ENCODE measurements at regions not wholly inside any gene's neighbourhood (a gene's known extent, or its start where the extent isn't known, plus 50 kb on each side); places are given as distances from the start of the nearest gene placed in this dataset.

- TF ChIP-seq, protein P1, sequence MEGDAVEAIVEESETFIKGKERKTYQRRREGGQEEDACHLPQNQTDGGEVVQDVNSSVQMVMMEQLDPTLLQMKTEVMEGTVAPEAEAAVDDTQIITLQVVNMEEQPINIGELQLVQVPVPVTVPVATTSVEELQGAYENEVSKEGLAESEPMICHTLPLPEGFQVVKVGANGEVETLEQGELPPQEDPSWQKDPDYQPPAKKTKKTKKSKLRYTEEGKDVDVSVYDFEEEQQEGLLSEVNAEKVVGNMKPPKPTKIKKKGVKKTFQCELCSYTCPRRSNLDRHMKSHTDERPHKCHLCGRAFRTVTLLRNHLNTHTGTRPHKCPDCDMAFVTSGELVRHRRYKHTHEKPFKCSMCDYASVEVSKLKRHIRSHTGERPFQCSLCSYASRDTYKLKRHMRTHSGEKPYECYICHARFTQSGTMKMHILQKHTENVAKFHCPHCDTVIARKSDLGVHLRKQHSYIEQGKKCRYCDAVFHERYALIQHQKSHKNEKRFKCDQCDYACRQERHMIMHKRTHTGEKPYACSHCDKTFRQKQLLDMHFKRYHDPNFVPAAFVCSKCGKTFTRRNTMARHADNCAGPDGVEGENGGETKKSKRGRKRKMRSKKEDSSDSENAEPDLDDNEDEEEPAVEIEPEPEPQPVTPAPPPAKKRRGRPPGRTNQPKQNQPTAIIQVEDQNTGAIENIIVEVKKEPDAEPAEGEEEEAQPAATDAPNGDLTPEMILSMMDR (IDR thresholded peaks at IDR 0.05; ENCODE audit: control extremely low read depth, extremely low read depth, low read depth, missing control alignments), result no peak
- DNase-seq (ENCODE audit: extremely low spot score), result no peak
- ChIA-PET CTCF (no interaction called here), POLR2A (no interaction called here)
These were observed 363.9 kb downstream of the KIF16B start for GRCh38 chr20:16209357-16209756.

DNA sequence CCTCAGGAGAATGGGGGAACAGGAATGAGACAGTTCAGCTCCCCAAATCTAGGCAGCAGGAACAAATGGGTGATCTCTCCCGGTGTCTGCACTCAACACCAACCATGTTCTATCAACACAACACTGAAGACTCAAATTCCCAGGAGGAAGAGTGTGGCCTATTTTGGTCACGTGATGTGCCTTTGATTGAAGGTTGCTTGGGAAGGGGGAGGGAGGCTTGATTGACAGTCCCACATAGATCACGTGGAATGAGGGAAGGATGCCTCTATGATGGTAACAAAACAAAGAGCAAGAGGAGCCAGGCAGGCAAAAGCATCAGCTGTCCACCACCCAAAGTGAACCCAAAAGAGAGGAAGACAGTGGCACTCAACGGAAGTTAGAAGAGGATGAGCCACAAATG, 364.8 kb downstream of the KIF16B start:
- TF ChIP-seq, protein P1 (IDR thresholded peaks at IDR 0.05; ENCODE audit: control extremely low read depth, extremely low read depth, low read depth, missing control alignments), result no peak
- DNase-seq (ENCODE audit: extremely low spot score), result no peak
- ChIA-PET CTCF (no interaction called here), POLR2A (no interaction called here)

DNA sequence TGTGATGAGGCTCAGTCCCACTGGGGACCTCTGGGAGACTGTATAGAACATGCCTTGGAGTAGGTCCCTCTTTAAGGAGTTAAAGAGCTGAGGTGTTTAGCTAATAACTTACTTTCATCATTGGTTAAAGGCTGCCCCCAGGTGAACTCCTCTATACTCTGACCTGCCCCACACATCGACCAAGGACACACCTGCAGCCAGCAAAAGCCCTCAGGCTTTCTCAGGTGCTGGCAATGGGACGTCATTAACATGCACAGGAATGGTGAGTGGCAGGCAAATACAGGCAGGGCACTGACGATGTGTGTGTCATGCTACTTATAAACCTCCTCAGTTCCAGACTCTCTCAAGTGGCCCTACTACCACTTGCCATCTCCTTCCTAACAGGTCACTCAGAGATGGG, 366.4 kb downstream of the KIF16B start:
- POLR2A ChIA-PET, result no interaction called here
- DNase-seq (ENCODE audit: extremely low spot score), result no peak
- CTCF ChIA-PET, result interaction anchor here (1.1 kb wide), 1 partner anchor 49 kb away, joined by 3 read pairs; no protein-coding TSS in a partner anchor
- TF ChIP-seq, protein P1 (IDR thresholded peaks at IDR 0.05; ENCODE audit: control extremely low read depth, extremely low read depth, low read depth, missing control alignments), result no peak

GRCh38 chr20:16205507-16205906, 367.7 kb downstream of the KIF16B start:
- ChIA-PET POLR2A (no interaction called here), CTCF (interaction anchor here (1.1 kb wide), 1 partner anchor 48 kb away, joined by 3 read pairs; no protein-coding TSS in a partner anchor)
- no peak for DNase-seq (ENCODE audit: extremely low spot score)
- TF ChIP-seq, protein P1 (IDR thresholded peaks at IDR 0.05; ENCODE audit: control extremely low read depth, extremely low read depth, low read depth, missing control alignments), result no peak

- ChIA-PET POLR2A (no interaction called here), CTCF (no interaction called here)
- DNase-seq (ENCODE audit: extremely low spot score), result no peak
- TF ChIP-seq, protein P1 (IDR thresholded peaks at IDR 0.05; ENCODE audit: control extremely low read depth, extremely low read depth, low read depth, missing control alignments), result no peak
These were observed 370.2 kb downstream of the KIF16B start for GRCh38 chr20:16203096-16203495.

DNA sequence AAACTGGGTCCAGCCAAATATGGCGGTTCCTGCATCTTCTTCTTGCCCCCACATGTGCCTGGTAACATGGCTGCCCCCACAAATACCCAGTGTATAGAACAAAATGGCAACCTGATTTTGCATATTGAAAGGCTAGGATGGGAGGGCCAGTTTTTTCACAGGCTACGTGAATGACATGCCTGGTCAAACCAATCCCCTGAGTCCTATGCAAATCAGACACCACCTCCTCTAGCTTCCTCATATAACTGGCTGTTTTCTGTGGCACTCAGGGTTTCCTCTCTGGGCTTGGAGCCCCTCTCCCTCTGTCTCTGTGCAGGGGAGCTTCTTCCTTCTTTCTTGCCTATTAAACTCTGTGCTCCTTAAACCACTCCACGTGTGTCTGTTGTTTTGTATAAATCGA, 372.1 kb downstream of the KIF16B start:
- TF ChIP-seq, protein P1 (IDR thresholded peaks at IDR 0.05; ENCODE audit: control extremely low read depth, extremely low read depth, low read depth, missing control alignments), result no peak
- no peak for DNase-seq (ENCODE audit: extremely low spot score)
- ChIA-PET POLR2A (no interaction called here), CTCF (interaction anchor here (1.1 to 2.1 kb wide), 2 partner anchors 21 to 72 kb away, joined by 3 to 6 read pairs; no protein-coding TSS in a partner anchor)

DNA sequence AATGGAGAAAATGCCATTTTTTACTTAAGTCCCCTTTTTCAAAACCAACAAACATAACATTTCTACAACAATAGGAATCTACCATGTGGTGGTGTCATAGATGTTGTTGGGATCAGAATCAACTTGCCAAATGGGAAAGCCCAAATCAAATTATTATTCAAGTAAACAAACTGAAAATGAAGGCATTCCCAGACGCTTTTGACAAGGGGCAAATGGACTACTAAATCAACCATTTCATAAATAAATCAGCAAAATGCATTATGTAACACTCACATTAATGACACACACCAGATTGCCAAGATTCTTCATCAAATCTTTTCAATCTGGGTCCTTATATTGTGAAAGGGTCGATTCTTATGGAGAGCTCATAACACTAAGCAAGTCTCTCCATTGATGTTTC, 375.6 kb downstream of the KIF16B start:
- CTCF ChIA-PET, result no interaction called here

More for the DNA sequence above, 375.6 kb downstream of the KIF16B start:
- POLR2A ChIA-PET, result no interaction called here
- TF ChIP-seq, protein P1 (IDR thresholded peaks at IDR 0.05; ENCODE audit: control extremely low read depth, extremely low read depth, low read depth, missing control alignments), result no peak
- DNase-seq (ENCODE audit: extremely low spot score), result no peak

Data from GM10248 (cell line).